ENCODE measurements at regions not wholly inside any gene's neighbourhood (a gene's known extent, or its start where the extent isn't known, plus 50 kb on each side); places are given as distances from the start of the nearest gene placed in this dataset.

DNA sequence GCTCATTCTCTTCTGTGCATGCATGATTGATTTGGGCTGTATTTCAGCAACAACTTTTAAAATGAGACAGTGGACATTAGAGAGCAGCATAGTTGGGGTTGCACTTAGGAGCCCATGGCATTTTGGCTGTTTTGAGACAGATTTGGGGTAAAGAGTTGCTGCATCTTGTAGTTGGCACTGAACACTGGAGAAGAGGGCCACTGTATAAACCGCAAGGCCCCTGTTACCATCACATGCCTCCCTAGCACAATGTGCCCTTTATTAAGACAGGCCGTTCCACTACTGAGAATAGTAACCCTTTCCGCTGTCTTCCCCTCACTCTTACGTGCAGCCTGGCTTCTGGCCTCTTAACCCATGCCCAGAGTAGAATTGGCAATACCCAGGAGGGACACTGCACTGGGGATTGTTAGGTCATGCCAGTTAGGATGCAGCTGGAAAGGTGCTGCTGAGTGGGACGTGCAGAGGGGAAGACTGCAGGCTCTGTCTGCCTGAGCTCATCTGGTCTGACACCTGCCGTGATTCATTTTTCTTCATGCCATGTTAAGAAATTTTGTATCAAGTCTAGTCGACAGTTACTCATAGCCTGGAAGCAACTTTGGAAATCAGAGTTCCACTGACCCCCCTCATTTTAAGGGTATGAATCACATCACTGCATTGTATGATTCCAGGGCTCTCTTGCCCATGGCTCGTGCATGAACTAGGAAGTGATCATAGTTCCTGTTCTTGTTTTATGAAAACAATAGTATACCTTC is 146.9 kb upstream of the DMRT1 start:
- DNase-seq = peak; percentile 15 to 55 (median 46)

DNA sequence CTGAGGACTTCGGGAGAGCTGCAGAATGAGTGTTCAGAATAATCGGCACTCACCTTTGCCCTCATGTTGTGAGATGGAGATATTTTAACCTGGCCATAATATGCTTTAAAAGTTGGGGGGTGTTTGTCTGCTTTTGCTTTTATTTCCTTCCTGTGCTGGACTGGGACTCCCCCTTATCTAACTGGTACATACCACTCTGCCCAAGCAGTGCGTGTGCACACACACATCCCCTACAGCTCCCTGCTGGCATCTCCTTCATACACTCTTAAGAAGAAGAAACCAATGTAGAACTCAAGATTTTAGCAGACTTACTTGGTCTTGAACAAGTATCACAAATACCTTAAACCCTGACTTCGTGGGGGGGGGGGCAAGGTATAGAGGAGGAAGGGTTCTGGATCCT is 146.2 kb upstream of the DMRT1 start:
- no peak for DNase-seq

DNA sequence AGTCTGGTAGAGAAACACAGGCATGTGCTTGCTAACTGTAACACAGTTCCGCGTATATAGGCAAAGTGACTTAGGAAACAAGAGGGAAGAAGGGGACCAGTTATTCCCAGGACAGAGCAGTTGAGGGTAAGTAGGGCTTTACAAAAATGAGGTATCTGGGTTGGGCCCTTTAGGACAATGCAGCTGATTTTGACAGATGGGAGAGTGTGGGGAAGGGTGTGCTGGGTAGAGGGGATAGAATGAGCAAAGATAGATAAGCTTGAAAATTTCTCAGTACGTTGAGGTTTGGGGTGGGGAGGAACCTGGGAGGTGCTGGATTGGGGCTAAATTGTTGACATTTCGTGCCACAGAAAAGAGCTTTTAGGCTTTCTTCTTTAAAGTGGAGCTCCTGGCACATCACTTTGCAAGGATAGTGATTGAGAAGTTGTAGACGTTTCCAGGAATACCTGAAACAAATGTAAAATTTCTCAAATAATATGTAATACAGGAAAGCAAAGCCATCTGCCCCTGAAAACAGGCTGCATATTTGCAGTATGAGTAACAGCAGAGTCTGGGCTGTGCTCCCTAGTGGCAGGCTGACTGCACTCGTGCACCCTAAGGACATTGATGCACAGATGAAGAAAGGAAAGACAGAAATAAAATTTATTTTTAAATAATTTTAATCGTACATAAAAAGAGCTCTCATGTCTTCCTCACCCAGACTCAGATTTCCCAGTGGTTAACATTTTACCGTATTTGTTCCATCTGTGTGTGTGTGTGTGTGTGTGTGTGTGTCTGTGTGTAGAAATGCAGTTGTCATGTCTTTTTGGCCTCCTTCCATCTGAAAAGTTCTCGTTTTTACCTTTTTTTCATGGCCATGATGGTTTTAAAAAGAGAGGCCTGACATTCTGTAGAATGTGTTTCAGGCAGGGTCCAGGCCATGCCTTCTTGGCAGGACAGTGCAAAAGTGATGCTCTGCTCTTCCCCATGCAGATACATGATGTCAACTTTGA is 144.9 kb upstream of the DMRT1 start:
- no peak for DNase-seq

DNA sequence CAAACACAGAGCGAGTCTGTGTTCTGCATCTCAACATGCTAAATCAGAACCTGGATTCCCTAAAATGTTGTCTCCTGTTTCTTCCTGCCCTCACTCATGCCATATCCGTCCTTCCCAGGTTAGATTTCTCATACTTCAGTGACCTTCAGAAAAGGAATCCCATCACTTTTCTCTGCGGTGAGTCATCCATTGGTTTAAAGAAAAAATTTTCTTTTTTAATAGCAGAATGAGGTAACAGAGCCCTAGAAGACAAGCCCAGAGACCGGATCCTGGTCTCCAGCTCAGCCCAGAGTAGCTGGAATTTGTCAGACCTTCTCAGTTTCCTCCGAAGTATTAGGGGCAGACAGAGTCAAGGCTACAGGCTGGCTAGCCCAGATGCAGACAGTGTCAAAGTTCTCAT is 143.2 kb upstream of the DMRT1 start:
- no peak for DNase-seq

DNA sequence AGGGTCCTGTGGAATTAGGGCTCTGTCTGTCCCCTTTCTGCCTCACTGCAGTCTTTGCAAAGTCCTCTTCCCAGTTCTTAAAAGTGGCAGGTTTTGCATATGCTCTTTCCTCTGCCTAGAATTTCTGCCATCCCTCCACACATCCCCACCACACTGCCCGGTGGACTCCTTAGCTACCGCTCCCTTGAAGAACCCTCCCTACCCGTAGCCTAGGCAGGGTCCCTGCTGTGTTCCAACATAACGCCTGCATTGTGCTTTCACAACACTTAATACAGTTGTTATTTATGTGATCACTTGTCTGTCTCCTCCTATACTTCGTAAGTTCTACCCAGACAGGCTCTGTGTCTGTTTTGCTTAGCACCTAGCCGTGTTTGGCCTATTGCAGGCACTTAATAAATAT is 142.5 kb upstream of the DMRT1 start:
- no peak for DNase-seq

DNA sequence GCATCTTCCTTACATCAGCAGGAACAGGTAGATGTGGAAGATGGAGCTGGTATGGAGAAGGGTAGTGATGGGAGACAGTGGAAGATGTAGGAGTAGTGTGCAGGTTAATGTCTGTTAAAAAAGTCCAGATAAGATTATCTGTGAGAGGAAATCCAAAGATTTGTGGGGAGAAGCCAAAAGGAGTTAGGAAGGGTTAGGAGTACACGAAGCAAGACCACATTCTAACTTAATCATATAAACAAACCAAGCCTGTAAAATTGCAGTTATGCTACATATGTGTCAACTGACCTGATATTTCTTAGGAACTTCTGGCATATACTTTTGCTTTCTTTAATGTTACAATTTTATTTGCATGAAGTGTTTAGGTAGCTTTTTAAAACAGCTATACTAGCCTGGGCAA is 142.1 kb upstream of the DMRT1 start:
- no peak for DNase-seq

DNA sequence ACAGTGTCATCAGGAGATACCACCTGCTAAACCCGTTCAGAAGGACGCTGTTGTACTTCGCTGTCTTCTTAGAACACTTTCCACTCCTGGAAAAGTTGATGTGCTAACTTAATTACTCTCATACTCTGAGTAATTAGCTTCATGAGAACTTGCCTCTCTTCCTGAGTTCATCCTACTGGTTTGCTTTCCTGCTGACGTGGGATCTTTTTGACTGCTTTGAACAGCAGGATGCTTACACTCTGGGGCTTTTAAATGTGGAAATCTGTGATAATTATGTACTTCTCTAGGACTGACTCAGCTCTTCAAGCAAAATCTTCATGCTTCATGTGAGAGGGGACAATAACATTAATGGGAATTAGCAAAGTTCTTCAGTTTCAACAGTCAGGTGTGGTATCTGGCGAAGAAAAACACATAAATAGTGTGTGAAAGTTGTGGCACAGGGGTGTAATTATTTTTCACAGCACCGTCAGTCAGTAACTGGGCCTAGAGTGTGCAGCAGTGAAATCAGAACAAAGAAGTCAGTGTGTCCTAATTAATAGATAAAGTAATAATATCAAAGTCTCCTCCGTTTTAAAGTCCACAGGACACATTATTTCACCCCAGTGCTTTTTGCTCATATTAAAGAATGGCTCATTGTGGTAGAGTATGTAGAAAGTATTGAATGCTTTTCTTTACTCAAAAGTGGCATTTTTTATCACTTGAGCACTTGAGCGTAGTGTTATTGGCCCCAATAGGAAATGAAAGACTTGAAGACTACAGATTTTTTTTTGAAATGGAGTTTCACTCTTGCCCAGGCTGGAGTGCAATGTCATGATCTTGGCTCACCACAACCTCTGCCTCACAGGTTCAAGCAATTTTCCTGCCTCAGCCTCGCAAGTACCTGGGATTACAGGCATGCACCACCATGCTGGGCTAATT is 140.9 kb upstream of the DMRT1 start:
- no peak for DNase-seq

DNA sequence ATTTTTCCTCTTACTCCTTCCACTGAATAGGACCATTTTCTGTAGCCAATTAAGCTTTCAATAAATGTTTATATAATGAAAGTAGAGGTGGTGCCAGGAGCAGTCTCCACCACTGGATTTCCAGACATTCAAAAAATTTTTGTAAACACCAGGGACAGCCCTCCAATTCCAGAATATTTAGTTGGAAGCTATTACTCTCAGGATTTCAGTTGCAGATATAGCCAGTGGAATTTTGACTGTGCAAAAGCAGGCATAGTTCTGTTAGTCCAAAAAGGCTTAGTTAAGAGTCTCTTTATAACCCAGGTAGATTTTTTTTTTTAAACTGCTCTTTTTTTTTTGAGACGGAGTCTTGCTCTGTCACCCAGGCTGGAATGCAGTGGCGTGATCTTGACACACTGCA is 138.1 kb upstream of the DMRT1 start:
- no peak for DNase-seq

DNA sequence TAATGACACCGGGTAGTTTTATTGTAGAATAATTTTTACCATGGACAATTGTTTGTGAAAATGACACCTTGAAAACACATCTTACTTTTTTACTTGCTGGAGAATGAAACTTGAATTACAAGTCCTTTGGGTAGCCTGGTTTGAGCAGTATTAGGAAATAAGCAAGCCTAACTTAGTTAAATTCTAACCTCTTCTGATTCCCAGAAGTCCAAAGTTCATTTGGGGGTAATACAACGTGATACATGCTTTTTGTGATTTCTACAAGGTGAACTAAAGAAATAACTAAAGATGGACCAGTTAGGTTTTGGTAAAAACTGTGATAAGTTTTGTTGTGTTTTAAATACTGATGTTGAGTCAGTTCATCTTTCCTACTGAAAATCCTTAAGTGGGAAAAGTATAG is 135.4 kb upstream of the DMRT1 start:
- peak in 1 of 4 experiments; percentile 6 for DNase-seq

DNA sequence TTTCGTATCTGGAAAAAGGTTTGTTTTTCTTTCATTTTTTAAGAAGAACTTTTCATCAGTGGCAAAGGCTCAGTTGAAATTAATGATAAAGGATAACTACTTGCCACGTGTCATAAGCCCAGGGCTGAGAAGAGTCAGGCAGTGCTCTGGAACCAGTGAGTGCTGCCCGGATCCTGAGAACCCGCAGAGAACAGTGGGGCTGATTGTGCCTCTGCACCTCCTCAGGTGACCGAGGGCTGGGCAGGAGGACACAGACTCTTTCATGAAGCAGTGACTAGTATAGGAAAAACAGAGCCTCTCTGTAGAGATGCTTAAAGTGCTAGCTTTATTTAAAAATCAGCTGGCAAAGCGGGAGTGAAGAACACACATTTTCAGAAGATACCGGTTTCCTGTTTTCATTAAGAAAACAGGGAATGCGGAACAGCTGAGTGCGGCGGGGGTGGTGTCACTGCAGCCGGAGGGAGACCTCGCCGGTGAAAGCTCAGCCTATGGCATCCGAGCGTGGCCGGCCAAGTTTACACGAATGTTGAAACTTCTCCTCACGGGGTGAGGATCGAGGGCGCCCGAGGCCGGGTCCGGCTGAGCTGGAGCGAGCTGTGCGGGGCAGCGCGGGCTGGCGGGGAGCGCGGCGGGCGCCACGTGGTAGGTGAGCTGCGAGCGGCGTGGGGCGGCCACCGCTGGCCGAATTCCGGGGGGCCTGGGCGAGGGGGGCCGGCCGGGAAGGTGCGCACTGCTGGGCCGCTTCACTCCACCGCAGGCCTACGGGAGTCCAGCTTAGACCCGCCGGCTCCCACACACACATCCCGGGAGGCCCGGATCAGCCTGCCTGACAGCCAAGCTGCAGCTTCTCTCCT is 134.7 kb upstream of the DMRT1 start:
- DNase-seq = peak; percentile 82 to 91 (median 86)

DNA sequence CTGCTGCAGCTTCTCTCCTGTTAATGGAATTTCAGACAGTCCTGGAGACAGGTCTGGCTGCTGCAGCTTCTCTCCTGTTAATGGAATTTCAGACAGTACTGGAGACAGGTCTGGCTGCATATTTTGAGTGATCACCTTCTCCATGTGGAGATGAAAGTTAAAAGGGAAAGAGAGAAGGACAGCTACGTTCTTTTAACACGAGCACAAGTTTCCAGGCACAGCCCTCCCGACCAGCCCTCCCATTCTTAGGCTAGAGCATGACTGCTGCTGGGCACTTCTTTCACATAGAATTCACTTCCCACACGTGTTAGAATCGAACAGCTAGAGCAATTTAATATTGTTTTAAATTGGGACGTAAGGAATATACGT is 133.3 kb upstream of the DMRT1 start:
- peak in 3 of 4 experiments; percentile 23 to 39 (median 36) for DNase-seq

DNA sequence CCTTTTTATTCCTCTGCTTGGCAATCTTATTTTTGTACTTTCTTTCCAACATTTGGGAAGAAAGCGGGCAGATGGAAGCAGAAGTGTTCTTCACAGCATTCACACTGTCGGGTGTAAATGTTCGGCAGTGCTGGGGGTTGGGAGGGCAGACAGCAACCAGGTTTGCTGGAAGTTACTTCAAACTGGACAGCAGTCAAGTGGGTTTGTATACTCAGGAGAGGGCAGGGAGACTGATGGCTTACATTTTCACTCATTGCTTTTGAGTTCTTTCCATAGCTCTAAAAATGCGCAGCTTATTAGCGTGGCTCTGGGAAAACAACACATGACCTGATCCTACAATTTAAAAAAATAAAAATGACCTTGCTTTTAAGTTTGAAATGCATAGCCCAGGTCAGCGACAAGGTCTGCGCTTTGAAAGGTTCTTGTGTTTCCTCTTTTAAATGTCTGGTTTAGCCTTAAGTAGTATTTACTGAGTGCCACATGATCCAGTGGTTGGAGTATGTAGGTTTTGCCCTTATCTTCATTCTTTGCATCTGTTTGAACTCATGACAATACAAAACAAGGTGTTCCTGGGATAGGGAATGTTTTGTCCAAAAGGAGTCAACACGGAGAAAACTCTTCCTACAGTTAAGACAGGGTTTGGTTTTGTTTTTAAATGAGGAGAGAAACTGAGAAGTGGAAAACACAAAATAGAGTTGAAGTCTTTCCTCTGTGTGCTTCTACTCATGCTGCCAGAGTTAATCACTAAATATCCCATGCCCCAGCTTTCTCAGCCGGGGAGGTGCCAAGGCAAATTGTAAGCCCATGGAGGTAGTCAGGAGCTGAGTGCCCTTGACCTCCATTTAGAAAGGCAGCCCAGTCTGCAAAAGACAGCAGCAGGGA is 132.7 kb upstream of the DMRT1 start:
- peak; percentile 10 to 41 (median 27) for DNase-seq

DNA sequence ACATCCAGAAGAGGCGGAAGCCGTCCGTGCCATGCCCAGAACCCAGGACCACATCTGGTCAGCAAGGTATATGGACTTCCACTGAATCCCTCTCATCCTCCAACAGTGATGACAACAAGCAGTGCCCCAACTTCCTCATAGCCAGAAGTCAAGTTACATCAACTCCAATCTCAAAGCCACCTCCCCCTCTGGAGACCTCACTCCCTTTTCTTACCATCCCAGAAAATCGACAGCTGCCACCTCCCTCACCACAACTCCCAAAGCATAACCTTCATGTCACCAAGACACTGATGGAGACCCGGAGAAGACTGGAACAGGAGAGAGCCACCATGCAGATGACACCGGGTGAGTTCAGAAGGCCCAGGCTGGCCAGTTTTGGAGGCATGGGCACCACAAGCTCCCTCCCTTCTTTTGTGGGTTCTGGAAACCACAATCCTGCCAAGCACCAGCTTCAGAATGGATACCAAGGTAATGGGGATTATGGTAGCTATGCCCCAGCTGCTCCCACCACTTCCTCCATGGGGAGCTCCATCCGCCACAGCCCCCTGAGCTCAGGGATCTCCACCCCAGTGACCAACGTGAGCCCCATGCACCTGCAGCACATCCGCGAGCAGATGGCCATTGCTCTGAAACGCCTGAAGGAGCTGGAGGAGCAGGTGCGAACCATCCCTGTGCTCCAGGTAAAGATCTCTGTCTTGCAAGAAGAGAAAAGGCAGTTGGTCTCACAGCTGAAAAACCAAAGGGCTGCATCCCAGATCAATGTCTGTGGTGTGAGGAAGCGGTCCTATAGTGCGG is 130.3 kb upstream of the DMRT1 start:
- DNase-seq = no peak

DNA sequence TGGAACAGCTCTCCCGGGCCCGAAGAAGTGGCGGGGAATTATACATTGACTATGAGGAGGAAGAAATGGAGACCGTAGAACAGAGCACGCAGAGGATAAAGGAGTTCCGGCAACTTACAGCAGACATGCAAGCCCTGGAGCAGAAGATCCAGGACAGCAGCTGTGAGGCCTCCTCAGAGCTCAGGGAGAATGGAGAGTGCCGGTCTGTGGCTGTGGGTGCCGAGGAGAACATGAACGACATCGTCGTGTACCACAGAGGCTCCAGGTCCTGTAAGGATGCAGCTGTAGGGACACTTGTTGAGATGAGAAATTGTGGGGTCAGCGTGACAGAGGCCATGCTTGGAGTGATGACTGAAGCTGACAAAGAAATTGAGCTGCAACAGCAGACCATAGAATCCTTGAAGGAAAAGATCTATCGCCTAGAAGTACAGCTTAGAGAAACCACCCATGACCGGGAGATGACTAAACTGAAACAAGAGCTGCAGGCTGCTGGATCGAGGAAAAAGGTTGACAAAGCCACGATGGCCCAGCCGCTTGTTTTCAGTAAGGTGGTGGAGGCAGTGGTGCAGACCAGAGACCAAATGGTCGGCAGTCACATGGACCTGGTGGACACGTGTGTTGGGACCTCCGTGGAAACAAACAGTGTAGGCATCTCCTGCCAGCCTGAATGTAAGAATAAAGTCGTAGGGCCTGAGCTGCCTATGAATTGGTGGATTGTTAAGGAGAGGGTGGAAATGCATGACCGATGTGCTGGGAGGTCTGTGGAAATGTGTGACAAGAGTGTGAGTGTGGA is 129.5 kb upstream of the DMRT1 start:
- no peak for DNase-seq

DNA sequence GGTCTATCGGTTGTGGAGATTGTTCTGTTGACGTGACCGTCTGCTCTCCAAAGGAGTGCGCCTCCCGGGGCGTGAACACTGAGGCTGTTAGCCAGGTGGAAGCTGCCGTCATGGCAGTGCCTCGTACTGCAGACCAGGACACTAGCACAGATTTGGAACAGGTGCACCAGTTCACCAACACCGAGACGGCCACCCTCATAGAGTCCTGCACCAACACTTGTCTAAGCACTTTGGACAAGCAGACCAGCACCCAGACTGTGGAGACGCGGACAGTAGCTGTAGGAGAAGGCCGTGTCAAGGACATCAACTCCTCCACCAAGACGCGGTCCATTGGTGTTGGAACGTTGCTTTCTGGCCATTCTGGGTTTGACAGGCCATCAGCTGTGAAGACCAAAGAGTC is 128.9 kb upstream of the DMRT1 start:
- DNase-seq = no peak

DNA sequence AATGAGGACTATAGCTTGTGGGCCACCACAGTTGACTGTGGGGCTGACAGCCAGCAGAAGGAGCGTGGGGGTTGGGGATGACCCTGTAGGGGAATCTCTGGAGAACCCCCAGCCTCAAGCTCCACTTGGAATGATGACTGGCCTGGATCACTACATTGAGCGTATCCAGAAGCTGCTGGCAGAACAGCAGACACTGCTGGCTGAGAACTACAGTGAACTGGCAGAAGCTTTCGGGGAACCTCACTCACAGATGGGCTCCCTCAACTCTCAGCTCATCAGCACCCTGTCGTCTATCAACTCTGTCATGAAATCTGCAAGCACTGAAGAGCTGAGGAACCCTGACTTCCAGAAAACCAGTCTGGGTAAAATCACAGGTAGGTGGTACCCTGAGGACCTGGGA is 128.4 kb upstream of the DMRT1 start:
- DNase-seq = no peak

DNA sequence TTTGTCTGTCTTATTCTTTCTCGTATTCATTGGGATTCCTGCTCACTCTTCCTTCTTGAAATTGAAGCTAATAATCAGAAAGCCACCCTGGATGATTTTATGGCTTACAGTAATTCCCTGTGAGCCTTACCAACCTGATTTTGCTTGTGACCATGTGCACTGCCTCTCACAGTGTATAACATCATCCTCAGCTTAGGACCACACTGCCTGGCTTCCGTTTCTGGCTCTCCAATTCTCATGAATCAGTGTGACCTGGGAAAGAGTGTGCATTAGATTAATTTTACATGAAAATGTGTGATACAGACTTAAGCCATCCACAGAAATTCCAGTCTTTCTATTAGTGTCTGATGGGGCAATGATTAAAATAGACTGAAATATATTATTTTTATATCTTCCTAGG is 126.8 kb upstream of the DMRT1 start:
- no peak for DNase-seq

DNA sequence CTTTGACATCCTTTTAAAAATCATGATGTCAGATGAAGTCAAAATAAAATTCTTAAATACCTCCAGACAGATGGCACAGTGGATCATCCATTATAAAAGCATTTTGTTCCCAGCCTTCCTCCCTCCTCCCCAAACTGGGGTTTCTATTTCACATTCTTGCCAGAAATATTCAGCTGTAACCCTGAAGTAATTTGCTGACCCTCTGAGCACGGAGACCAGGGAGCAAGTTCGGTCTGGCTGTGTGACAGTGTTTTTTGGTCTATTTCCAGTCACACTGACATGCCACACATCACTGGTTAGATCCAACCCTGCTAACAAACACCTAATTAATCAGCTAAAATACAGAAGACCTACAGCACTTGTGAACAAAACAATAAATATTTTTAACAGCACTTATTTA is 126.2 kb upstream of the DMRT1 start:
- no peak for DNase-seq

Measured in suppressor macrophage (primary cell).